Naive thymus-derived CD4-positive, alpha-beta T cell (primary cell): ENCODE measurements at regions not wholly inside any gene's neighbourhood (a gene's known extent, or its start where the extent isn't known, plus 50 kb on each side); places are given as distances from the start of the nearest gene placed in this dataset.
"Not testable (repeated sequence)": the region's sequence is repeated elsewhere in the genome, so short reads cannot be mapped to it uniquely, and the experiment has no call there.

Experiments used
- ATAC-seq: fragments of 150-1000 bp; cut with Tn5 transposase; 2 replicates; pipeline ENCODE4 v1.10.0; 2021; ENCODE audit warnings: mild to moderate bottlenecking, moderate library complexity
- CTCF ChIA-PET: fragments of 350-600 bp; sonication (Branson Sonifier 250); formaldehyde crosslinking; loops from one replicate; lab custom pipeline; 2021; ENCODE audit warnings: antibody characterized with exemption; lab: Charles Lee
- POLR2A ChIA-PET: fragments of 350-600 bp; sonication (Branson Sonifier 250); formaldehyde crosslinking; loops from one replicate; lab custom pipeline; 2021; ENCODE audit warnings: antibody characterized with exemption, inconsistent platforms; lab: Charles Lee
- DNase-seq, 9 donors: peaks; one replicate each; pipeline versions ENCODE4 v3.0.0 to v3.0.0-alpha.2; 2020 to 2022; ENCODE audit warnings: mixed read lengths in 1 of 9
- H3K27ac ChIP-seq: one replicate; pipeline ENCODE4 v1.7.0; 2013; ENCODE audit warnings: mild to moderate bottlenecking, low read depth, low read length, moderate library complexity
- H3K27me3 ChIP-seq, 2 donors: one replicate each; pipeline ENCODE4 v1.7.0; 2013; ENCODE audit warnings: low read length in 2 of 2, mild to moderate bottlenecking in 2 of 2, moderate library complexity in 2 of 2; ENCODE audit not compliant: control insufficient read depth in 2 of 2, insufficient read depth in 2 of 2
- H3K36me3 ChIP-seq, 3 experiments: 1 replicate in 2 of 3; 2 replicates in 1 of 3; pipeline ENCODE4 v1.7.0; 2013; ENCODE audit warnings: low read length in 3 of 3, mild to moderate bottlenecking in 3 of 3, moderate library complexity in 1 of 3; ENCODE audit not compliant: insufficient read depth in 3 of 3, control insufficient read depth in 2 of 3
- H3K4me1 ChIP-seq, 2 donors: one replicate each; pipeline ENCODE4 v1.7.0; 2013; ENCODE audit warnings: low read length in 2 of 2, mild to moderate bottlenecking in 2 of 2, moderate library complexity in 1 of 2; ENCODE audit not compliant: control insufficient read depth in 2 of 2, insufficient read depth in 2 of 2
- H3K4me3 ChIP-seq: 2 replicates; pipeline ENCODE4 v1.7.0; 2013; ENCODE audit warnings: mild to moderate bottlenecking, low read length
- H3K9me3 ChIP-seq, 3 experiments: 1 replicate in 2 of 3; 2 replicates in 1 of 3; pipeline ENCODE4 v1.7.0; 2013; ENCODE audit warnings: low read length in 3 of 3; ENCODE audit not compliant: control insufficient read depth in 2 of 3
- H3K27ac Mint-ChIP-seq, 9 donors: one replicate each; pipeline ENCODE4 v1.8.0; 2020 to 2022; ENCODE audit warnings: mixed read lengths in 9 of 9, mild to moderate bottlenecking in 8 of 9, moderate library complexity in 5 of 9, inconsistent platforms in 2 of 9
- H3K27me3 Mint-ChIP-seq, 5 donors: one replicate each; pipeline ENCODE4 v1.8.0; 2021 to 2022; ENCODE audit warnings: mixed read lengths in 5 of 5, mild to moderate bottlenecking in 1 of 5
- H3K36me3 Mint-ChIP-seq, 5 donors: one replicate each; pipeline ENCODE4 v1.8.0; 2020 to 2022; ENCODE audit warnings: mixed read lengths in 5 of 5, mild to moderate bottlenecking in 3 of 5, inconsistent platforms in 1 of 5
- H3K4me1 Mint-ChIP-seq, 7 donors: one replicate each; pipeline ENCODE4 v1.8.0; 2020 to 2022; ENCODE audit warnings: mixed read lengths in 7 of 7, mild to moderate bottlenecking in 3 of 7, inconsistent platforms in 1 of 7
- H3K4me3 Mint-ChIP-seq, 10 donors: one replicate each; pipeline ENCODE4 v1.8.0; 2020 to 2022; ENCODE audit warnings: mild to moderate bottlenecking in 10 of 10, mixed read lengths in 10 of 10, moderate library complexity in 6 of 10, inconsistent platforms in 2 of 10
- H3K9me3 Mint-ChIP-seq, 11 donors: one replicate each; pipeline ENCODE4 v1.8.0; 2020 to 2022; ENCODE audit warnings: mixed read lengths in 11 of 11, mild to moderate bottlenecking in 4 of 11, inconsistent platforms in 1 of 11, moderate library complexity in 1 of 11
- intact Hi-C, 2 donors: fragments of 100-400 bp; cut with micrococcal nuclease; formaldehyde crosslinking; loops; one replicate each; pipeline ENCODE4 v1.15.1; 2023

GRCh38 chrX:53768451-53768850, 81.9 kb upstream of the HUWE1 start:
- Histone ChIP-seq H3K9me3 (no peaks in the 10 kb centered on the region), H3K27ac (no peak overlapping the region), H3K27me3 (no peaks in the 10 kb centered on the region), H3K4me3 (no peak overlapping the region), H3K4me1 (no peaks in the 10 kb centered on the region), H3K36me3 (no peaks in the 10 kb centered on the region)
- Mint-ChIP-seq H3K4me3 (no peak overlapping the region), H3K36me3 (peaks cover 0 to 5% (median 0%) of the 10 kb centered on the region in 5 donors), H3K4me1 (peaks cover 0 to 2% (median 0%) of the 10 kb centered on the region in 7 donors), H3K27ac (no peak overlapping the region), H3K9me3 (peaks cover 0 to 7% (median 2%) of the 10 kb centered on the region in 11 donors), H3K27me3 (no peaks in the 10 kb centered on the region)
- intact Hi-C loops, result no loop called here
- ATAC-seq (no peak), DNase-seq (no peak)
- POLR2A ChIA-PET, result no interaction called here
- CTCF ChIA-PET, result no interaction called here

- Histone ChIP-seq H3K27me3 (no peaks in the 10 kb centered on the region), H3K4me1 (no peaks in the 10 kb centered on the region), H3K27ac (no peak overlapping the region), H3K9me3 (no peaks in the 10 kb centered on the region), H3K4me3 (no peak overlapping the region), H3K36me3 (no peaks in the 10 kb centered on the region)
- intact Hi-C loops, result no loop called here
- Mint-ChIP-seq H3K4me3 (no peak overlapping the region), H3K4me1 (peaks cover 0 to 2% (median 0%) of the 10 kb centered on the region in 7 donors), H3K27me3 (no peaks in the 10 kb centered on the region), H3K9me3 (peaks cover 0 to 7% (median 2%) of the 10 kb centered on the region in 11 donors), H3K27ac (no peak overlapping the region), H3K36me3 (peaks cover 0 to 5% (median 0%) of the 10 kb centered on the region in 5 donors)
- POLR2A ChIA-PET, result no interaction called here
- ATAC-seq, result no peak
- no peak for DNase-seq
- CTCF ChIA-PET, result no interaction called here
Observed at GRCh38 chrX:53767544-53767943, 81.0 kb upstream of the HUWE1 start.

- H3K27ac Mint-ChIP-seq, H3K27ac ChIP-seq, H3K4me3 Mint-ChIP-seq, H3K36me3 Mint-ChIP-seq, H3K4me1 ChIP-seq, intact Hi-C loops, H3K27me3 Mint-ChIP-seq, H3K4me1 Mint-ChIP-seq, H3K9me3 Mint-ChIP-seq, POLR2A ChIA-PET, CTCF ChIA-PET, H3K4me3 ChIP-seq, H3K27me3 ChIP-seq, DNase-seq, ATAC-seq, H3K9me3 ChIP-seq, H3K36me3 ChIP-seq: not testable (repeated sequence)
Observed at GRCh38 chrX:53757181-53757580, 70.7 kb upstream of the HUWE1 start.

GRCh38 chrX:53746718-53747117, 60.2 kb upstream of the HUWE1 start:
- POLR2A ChIA-PET, result no interaction called here
- Histone ChIP-seq H3K36me3 (no peaks in the 10 kb centered on the region), H3K27ac (no peak overlapping the region), H3K27me3 (no peaks in the 10 kb centered on the region), H3K9me3 (no peaks in the 10 kb centered on the region), H3K4me3 (no peak overlapping the region), H3K4me1 (no peaks in the 10 kb centered on the region)
- ATAC-seq (no peak), DNase-seq (no peak)
- H3K36me3 Mint-ChIP-seq, result no peaks in the 10 kb centered on the region
- intact Hi-C loops, result loop anchor here in 1 of 2 donors (2.0 kb wide), 1 partner anchor 60 kb away; the partner anchor contains the start of gene HUWE1
- CTCF ChIA-PET, result no interaction called here
- H3K27me3 Mint-ChIP-seq, result no peaks in the 10 kb centered on the region
- no peaks in the 10 kb centered on the region for H3K4me1 Mint-ChIP-seq
- no peak overlapping the region for H3K27ac Mint-ChIP-seq
- H3K4me3 Mint-ChIP-seq, result no peak overlapping the region
- H3K9me3 Mint-ChIP-seq, result peaks cover 0 to 3% (median 0%) of the 10 kb centered on the region in 11 donors

GRCh38 chrX:53743244-53743643, 56.7 kb upstream of the HUWE1 start:
- Mint-ChIP-seq H3K36me3 (peaks cover 0 to 2% (median 0%) of the 10 kb centered on the region in 5 donors), H3K27ac (no peak overlapping the region), H3K4me3 (no peak overlapping the region), H3K9me3 (peaks cover 0 to 1% (median 0%) of the 10 kb centered on the region in 11 donors), H3K27me3 (no peaks in the 10 kb centered on the region), H3K4me1 (peaks cover 0 to 9% (median 0%) of the 10 kb centered on the region in 7 donors)
- Histone ChIP-seq H3K4me1 (no peaks in the 10 kb centered on the region), H3K36me3 (no peaks in the 10 kb centered on the region), H3K9me3 (no peaks in the 10 kb centered on the region), H3K27me3 (no peaks in the 10 kb centered on the region), H3K4me3 (no peak overlapping the region), H3K27ac (no peak overlapping the region)
- intact Hi-C loops, result no loop called here
- POLR2A ChIA-PET, result no interaction called here
- ATAC-seq (no peak), DNase-seq (no peak)
- CTCF ChIA-PET, result no interaction called here

GRCh38 chrX:53738370-53738906, 51.9 kb upstream of the HUWE1 start:
- peaks cover 0 to 4% (median 0%) of the 10 kb centered on the region in 11 donors for H3K9me3 Mint-ChIP-seq
- Histone ChIP-seq H3K9me3 (no peaks in the 10 kb centered on the region), H3K4me3 (no peak overlapping the region), H3K36me3 (no peaks in the 10 kb centered on the region), H3K4me1 (peaks cover 0 to 4% of the 10 kb centered on the region in 2 donors), H3K27me3 (no peaks in the 10 kb centered on the region), H3K27ac (no peak overlapping the region)
- DNase-seq (no peak), ATAC-seq (no peak)
- CTCF ChIA-PET, result no interaction called here
- H3K27me3 Mint-ChIP-seq, result no peaks in the 10 kb centered on the region
- intact Hi-C loops, result no loop called here
- H3K4me1 Mint-ChIP-seq, result peaks cover 0 to 27% (median 8%) of the 10 kb centered on the region in 7 donors
- H3K27ac Mint-ChIP-seq, result no peak overlapping the region
- H3K4me3 Mint-ChIP-seq, result no peak overlapping the region
- POLR2A ChIA-PET, result no interaction called here
- peaks cover 0 to 18% (median 0%) of the 10 kb centered on the region in 5 donors for H3K36me3 Mint-ChIP-seq
